ENCODE measurements at regions not wholly inside any gene's neighbourhood (a gene's known extent, or its start where the extent isn't known, plus 50 kb on each side); places are given as distances from the start of the nearest gene placed in this dataset.
"Not testable (repeated sequence)": the region's sequence is repeated elsewhere in the genome, so short reads cannot be mapped to it uniquely, and the experiment has no call there.

- TF ChIP-seq CTCF (IDR thresholded peaks at IDR 0.05); POLR2AphosphoS5 (IDR thresholded peaks at IDR 0.05; ENCODE audit: insufficient read depth in 1 of 2, low read depth in 1 of 2): not testable (repeated sequence)
Measured at GRCh38 chr4:49523816-49524765, 538.0 kb downstream of the CWH43 start.

All from vagina (tissue), 2 donors.